Smooth muscle cell (in vitro differentiated cells): ENCODE measurements at regions not wholly inside any gene's neighbourhood (a gene's known extent, or its start where the extent isn't known, plus 50 kb on each side); places are given as distances from the start of the nearest gene placed in this dataset.

ENCODE experiments used
- DNase-seq: peaks from one replicate; lab custom pipeline; 2025; ENCODE audit not compliant: unreplicated experiment; lab: John Stamatoyannopoulos, UW
- H2AFZ ChIP-seq: fragments of 200-600 bp; sonication (generic); 2 replicates; pipeline ENCODE4 v1.6.0; 2016; ENCODE audit warnings: antibody characterized with exemption, low read depth, mild to moderate bottlenecking
- H3F3A ChIP-seq: fragments of 200-600 bp; sonication (generic); 2 replicates; pipeline ENCODE4 v1.6.0; 2017; ENCODE audit warnings: antibody characterized with exemption, low read depth
- H3K27ac ChIP-seq: fragments of 200-600 bp; sonication (generic); 2 replicates; pipeline ENCODE4 v1.5.1; 2016; ENCODE audit warnings: low read depth, mild to moderate bottlenecking
- H3K27me3 ChIP-seq: fragments of 200-600 bp; sonication (generic); 2 replicates; pipeline ENCODE4 v1.6.1; 2016; ENCODE audit warnings: low read depth, mild to moderate bottlenecking
- H3K36me3 ChIP-seq: fragments of 200-600 bp; sonication (generic); 2 replicates; pipeline ENCODE4 v1.5.1; 2016; ENCODE audit warnings: low read depth
- H3K4me1 ChIP-seq: fragments of 200-600 bp; sonication (generic); 2 replicates; pipeline ENCODE4 v1.5.1; 2016; ENCODE audit warnings: low read depth
- H3K4me2 ChIP-seq: fragments of 200-600 bp; sonication (generic); 2 replicates; pipeline ENCODE4 v1.6.0; 2016; ENCODE audit warnings: mild to moderate bottlenecking
- H3K4me3 ChIP-seq: fragments of 200-600 bp; sonication (generic); 2 replicates; pipeline ENCODE4 v1.5.1; 2016; ENCODE audit warnings: mild to moderate bottlenecking
- H3K79me2 ChIP-seq: fragments of 200-600 bp; sonication (generic); 2 replicates; pipeline ENCODE4 v1.6.0; 2016; ENCODE audit warnings: low read depth, mild to moderate bottlenecking
- H3K9ac ChIP-seq: fragments of 200-600 bp; sonication (generic); 2 replicates; pipeline ENCODE4 v1.6.0; 2016; ENCODE audit warnings: low read depth
- H3K9me3 ChIP-seq: fragments of 200-600 bp; sonication (generic); replicated peaks from 2 replicates; pipeline ENCODE4 v1.5.1; 2016; ENCODE audit warnings: low read depth
- H4K20me1 ChIP-seq: fragments of 200-600 bp; sonication (generic); 2 replicates; pipeline ENCODE4 v1.6.0; 2016; ENCODE audit warnings: low read depth
- WGBS: methylation state at CpG from one replicate; pipeline ENCODE4 v1.1.7; 2016; ENCODE audit warnings: low lambda C conversion rate; 5-methylcytosine and 5-hydroxymethylcytosine counted together
- TF ChIP-seq, protein P1 (sequence below): fragments of 200-600 bp; sonication (generic); IDR thresholded peaks from 2 replicates; pipeline ENCODE4 v1.5.1; 2017; ENCODE audit warnings: borderline replicate concordance, mild to moderate bottlenecking, antibody characterized with exemption; ENCODE audit not compliant: insufficient read depth, poor library complexity, severe bottlenecking

DNA sequence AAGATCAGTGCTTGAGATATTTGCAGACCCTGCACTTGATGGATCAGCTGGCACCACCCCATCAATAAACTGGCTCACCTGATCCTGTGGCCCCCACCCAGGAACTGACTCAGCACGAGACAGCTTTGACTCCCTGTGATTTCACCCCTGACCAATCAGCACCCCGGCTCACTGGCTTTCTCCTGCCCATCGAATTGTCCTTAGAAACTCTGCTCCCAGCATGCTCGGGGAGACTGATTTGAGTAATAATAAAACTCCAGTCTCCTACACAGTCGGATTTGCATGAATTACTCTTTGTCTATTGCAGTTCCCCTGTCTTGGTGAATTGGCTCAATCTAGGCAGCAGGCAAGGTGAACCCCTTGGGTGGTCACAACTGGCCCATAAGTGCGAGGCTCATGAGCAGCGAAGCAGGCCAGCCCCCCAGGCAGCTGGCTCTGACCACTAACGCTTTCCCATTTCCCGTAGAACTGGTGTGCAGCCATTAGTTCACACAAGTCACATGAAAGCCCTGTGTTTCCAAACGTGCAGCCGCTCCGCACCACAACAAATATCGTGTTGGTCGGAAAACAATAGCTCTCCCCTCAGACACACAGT is 79.6 kb downstream of the RSPH3 start:
- Histone ChIP-seq H3F3A (no peaks in the 10 kb centered on the region), H3K4me3 (no peak overlapping the region), H3K4me1 (no peaks in the 10 kb centered on the region), H2AFZ (no peak overlapping the region), H3K27me3 (no peaks in the 10 kb centered on the region), H4K20me1 (no peaks in the 10 kb centered on the region), H3K9me3 (no peaks in the 10 kb centered on the region), H3K36me3 (no peaks in the 10 kb centered on the region), H3K4me2 (no peak overlapping the region), H3K9ac (no peak overlapping the region), H3K79me2 (no peaks in the 10 kb centered on the region), H3K27ac (no peak overlapping the region)
- DNase-seq: no peak
- 81% methylated on average over 14 of the region's 14 CpGs for WGBS
- TF ChIP-seq, protein P1, sequence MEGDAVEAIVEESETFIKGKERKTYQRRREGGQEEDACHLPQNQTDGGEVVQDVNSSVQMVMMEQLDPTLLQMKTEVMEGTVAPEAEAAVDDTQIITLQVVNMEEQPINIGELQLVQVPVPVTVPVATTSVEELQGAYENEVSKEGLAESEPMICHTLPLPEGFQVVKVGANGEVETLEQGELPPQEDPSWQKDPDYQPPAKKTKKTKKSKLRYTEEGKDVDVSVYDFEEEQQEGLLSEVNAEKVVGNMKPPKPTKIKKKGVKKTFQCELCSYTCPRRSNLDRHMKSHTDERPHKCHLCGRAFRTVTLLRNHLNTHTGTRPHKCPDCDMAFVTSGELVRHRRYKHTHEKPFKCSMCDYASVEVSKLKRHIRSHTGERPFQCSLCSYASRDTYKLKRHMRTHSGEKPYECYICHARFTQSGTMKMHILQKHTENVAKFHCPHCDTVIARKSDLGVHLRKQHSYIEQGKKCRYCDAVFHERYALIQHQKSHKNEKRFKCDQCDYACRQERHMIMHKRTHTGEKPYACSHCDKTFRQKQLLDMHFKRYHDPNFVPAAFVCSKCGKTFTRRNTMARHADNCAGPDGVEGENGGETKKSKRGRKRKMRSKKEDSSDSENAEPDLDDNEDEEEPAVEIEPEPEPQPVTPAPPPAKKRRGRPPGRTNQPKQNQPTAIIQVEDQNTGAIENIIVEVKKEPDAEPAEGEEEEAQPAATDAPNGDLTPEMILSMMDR: no peak

DNA sequence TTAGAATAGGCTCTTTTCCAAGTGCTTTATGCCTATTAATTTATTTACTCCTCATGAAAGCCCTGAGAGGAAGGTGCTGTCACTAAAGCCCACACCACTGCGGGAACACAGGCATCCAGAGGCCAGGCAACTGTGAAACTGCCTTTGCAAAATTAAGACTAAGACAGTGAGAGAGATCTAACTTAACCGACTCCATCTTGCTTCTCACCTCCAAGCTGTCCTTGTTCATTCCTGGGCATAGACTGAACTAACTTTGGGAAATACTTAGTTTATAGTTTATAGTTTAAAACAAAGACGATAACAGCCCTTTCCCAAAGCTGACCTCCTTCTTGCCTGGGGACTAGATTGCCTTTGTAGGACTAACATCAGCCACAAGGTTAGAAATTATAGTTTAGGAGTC is 80.1 kb downstream of the RSPH3 start:
- no peaks in the 10 kb centered on the region for H3K4me1 ChIP-seq
- no peak overlapping the region for H3K4me3 ChIP-seq
- H3K9me3 ChIP-seq: no peaks in the 10 kb centered on the region
- H2AFZ ChIP-seq: no peak overlapping the region
- no peaks in the 10 kb centered on the region for H3K79me2 ChIP-seq
- H4K20me1 ChIP-seq: no peaks in the 10 kb centered on the region
- TF ChIP-seq, protein P1: no peak
- no peak overlapping the region for H3K4me2 ChIP-seq
- no peaks in the 10 kb centered on the region for H3K27me3 ChIP-seq
- no peaks in the 10 kb centered on the region for H3K36me3 ChIP-seq
- no peaks in the 10 kb centered on the region for H3F3A ChIP-seq
- H3K27ac ChIP-seq: no peak overlapping the region
- H3K9ac ChIP-seq: no peak overlapping the region
- WGBS: 92% methylated on average over 3 of the region's 3 CpGs
- DNase-seq: no peak

DNA sequence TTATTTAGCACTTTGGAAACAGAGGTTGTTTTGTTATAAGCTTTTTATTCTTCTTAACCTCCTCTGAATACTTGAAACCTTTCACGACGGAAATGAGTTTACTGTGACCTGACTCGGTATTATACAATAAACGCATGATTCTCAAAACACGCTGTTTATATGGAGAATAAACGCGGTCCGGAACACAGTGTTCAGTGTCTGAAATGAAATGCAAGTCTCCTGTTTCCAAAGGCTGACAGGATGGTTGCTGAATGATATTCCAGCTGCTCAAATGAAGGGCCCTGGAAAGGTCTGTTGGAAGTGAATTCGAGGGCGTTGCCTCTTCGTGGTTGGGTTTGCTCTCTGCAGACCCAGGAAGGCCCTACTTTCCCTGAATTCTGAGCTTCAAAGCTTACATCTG is 83.4 kb downstream of the RSPH3 start:
- no peak overlapping the region for H3K4me2 ChIP-seq
- DNase-seq: no peak
- no peak overlapping the region for H3K27ac ChIP-seq
- no peaks in the 10 kb centered on the region for H3K27me3 ChIP-seq
- no peaks in the 10 kb centered on the region for H3K79me2 ChIP-seq
- no peaks in the 10 kb centered on the region for H4K20me1 ChIP-seq
- peaks cover 1% of the 10 kb centered on the region for H3K4me1 ChIP-seq
- H3K9me3 ChIP-seq: no peaks in the 10 kb centered on the region
- H3K36me3 ChIP-seq: no peaks in the 10 kb centered on the region
- H3F3A ChIP-seq: no peaks in the 10 kb centered on the region
- no peak overlapping the region for H3K9ac ChIP-seq
- H3K4me3 ChIP-seq: no peak overlapping the region
- H2AFZ ChIP-seq: no peak overlapping the region
- 90% methylated on average over 11 of the region's 11 CpGs for WGBS
- TF ChIP-seq, protein P1: no peak

DNA sequence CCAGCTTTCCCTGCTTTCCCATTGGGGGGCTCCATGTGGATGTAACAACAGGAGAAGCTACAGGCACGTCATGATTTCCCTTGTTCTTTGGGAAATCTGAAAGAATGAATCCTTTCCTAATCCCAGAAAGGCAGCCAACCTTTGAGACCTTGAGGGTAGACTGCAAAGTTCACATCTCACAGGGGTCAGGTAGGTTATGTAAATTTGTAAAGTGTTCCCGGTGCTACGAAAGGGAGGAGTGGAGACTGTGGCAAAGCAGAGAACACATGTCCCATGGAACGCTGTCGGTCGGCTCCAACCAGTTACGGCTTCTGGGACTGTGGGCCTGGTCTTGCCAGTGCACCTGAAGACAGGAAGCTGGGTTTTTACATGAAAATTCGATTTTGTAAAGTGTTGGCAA is 85.1 kb downstream of the RSPH3 start:
- Histone ChIP-seq H3K27me3 (no peaks in the 10 kb centered on the region), H3F3A (no peaks in the 10 kb centered on the region), H3K9me3 (no peaks in the 10 kb centered on the region), H4K20me1 (no peaks in the 10 kb centered on the region), H2AFZ (no peak overlapping the region), H3K4me3 (no peak overlapping the region), H3K4me1 (peaks cover 18% of the 10 kb centered on the region), H3K4me2 (no peak overlapping the region), H3K36me3 (no peaks in the 10 kb centered on the region), H3K27ac (no peak overlapping the region), H3K9ac (no peak overlapping the region), H3K79me2 (no peaks in the 10 kb centered on the region)
- DNase-seq: no peak
- WGBS: 86% methylated on average over 8 of the region's 8 CpGs
- TF ChIP-seq, protein P1: no peak
